ENCODE measurements at regions not wholly inside any gene's neighbourhood (a gene's known extent, or its start where the extent isn't known, plus 50 kb on each side); places are given as distances from the start of the nearest gene placed in this dataset.

- no peak for TF ChIP-seq EP300 (IDR thresholded peaks at IDR 0.05; ENCODE audit: borderline replicate concordance in 1 of 2, low read depth in 1 of 2, low read length in 1 of 2)
- TF ChIP-seq REST (IDR thresholded peaks at IDR 0.05; ENCODE audit: low read depth, low read length): no peak
- TF ChIP-seq CTCF (IDR thresholded peaks at IDR 0.05): no peak
- no peak for TF ChIP-seq FOXJ3 (CRISPR knock-in tag; IDR thresholded peaks at IDR 0.05)
These were observed 567.4 kb downstream of the FGF9 start for GRCh38 chr13:22238269-22238668.

Measured in SK-N-SH (cell line).